Ovary (tissue), 7 donors: ENCODE measurements at regions not wholly inside any gene's neighbourhood (a gene's known extent, or its start where the extent isn't known, plus 50 kb on each side); places are given as distances from the start of the nearest gene placed in this dataset.

Experiments used
- DNase-seq, 5 donors: peaks; one replicate each; pipeline ENCODE4 v3.0.0-alpha.2; 2019 to 2020
- H3K27ac ChIP-seq, 2 donors: fragments of 200-600 bp; one replicate each; pipeline versions ENCODE4 v1.5.1 to v1.8.0; 2019 to 2022
- H3K27me3 ChIP-seq: fragments of 200-600 bp; one replicate; pipeline ENCODE4 v1.8.0; 2022
- H3K36me3 ChIP-seq: fragments of 200-600 bp; sonication (generic); one replicate; pipeline ENCODE4 v1.5.1; 2019
- H3K4me1 ChIP-seq: one replicate; pipeline ENCODE4 v1.8.1; 2013; ENCODE audit warnings: mild to moderate bottlenecking, moderate library complexity; ENCODE audit not compliant: insufficient read depth
- H3K4me3 ChIP-seq: fragments of 200-600 bp; sonication (generic); one replicate; pipeline ENCODE4 v1.5.1; 2017
- H3K9me3 ChIP-seq, 2 donors: fragments of 200-600 bp in 1 of 2; sonication (generic) in 1 of 2; one replicate each; pipeline versions ENCODE4 v1.5.1 to v1.8.1; 2013 to 2019; ENCODE audit warnings: mild to moderate bottlenecking in 1 of 2, moderate library complexity in 1 of 2
- EP300 ChIP-seq: sonication (generic); formaldehyde crosslinking; IDR thresholded peaks from one replicate; pipeline ENCODE4 v1.6.1; 2017; ENCODE audit warnings: antibody characterized with exemption
- POLR2A ChIP-seq: fragments of 450-650 bp; IDR thresholded peaks from one replicate; pipeline ENCODE4 v1.6.1; 2017; ENCODE audit warnings: antibody characterized with exemption, mild to moderate bottlenecking, moderate library complexity
- WGBS, 3 donors: extraction: QIAGEN DNeasy Blood & Tissue Kit in 1 of 3; methylation state at CpG; one replicate each; pipeline versions ENCODE4 v1.1.5 to v1.1.7; 2013 to 2017; 5-methylcytosine and 5-hydroxymethylcytosine counted together
- intact Hi-C, 4 donors: fragments of 100-400 bp; cut with DNase I; formaldehyde crosslinking; loops; one replicate each; pipeline versions ENCODE4 v1.11.0 to v1.15.1; 2022 to 2023
- TF ChIP-seq, protein P1 (sequence below), 3 donors: fragments of 450-650 bp in 2 of 3; fragments of 200-600 bp in 1 of 3; IDR thresholded peaks; one replicate each; pipeline versions ENCODE4 v1.5.1 to v1.8.0; 2016 to 2022; ENCODE audit warnings: antibody characterized with exemption in 3 of 3, mild to moderate bottlenecking in 1 of 3
- donor health status: DM: no; HTN: no; CAD: no; lungs with moderate emphysema.
- donor health status: DM: no; HTN: no; CAD: no.
- donor health status: Bipolar disorder and iron deficiency.
- donor health status: DM: no; HTN: no; CAD: no.
- donor health status: DM: yes; HTN: yes; CAD: no.

GRCh38 chr16:74020095-74020670, 276.4 kb upstream of the PSMD7 start:
- H3K9me3 ChIP-seq: no peaks in the 10 kb centered on the region
- WGBS, 3 donors: 71 to 78% (median 73%) methylated on average over 4 of the region's 4 CpGs
- H3K36me3 ChIP-seq: no peaks in the 10 kb centered on the region
- no peaks in the 10 kb centered on the region for H3K27me3 ChIP-seq
- no peak overlapping the region for H3K4me3 ChIP-seq
- DNase-seq: no peak
- no peak overlapping the region for H3K27ac ChIP-seq
- intact Hi-C loops: no loop called here
- no peak for TF ChIP-seq EP300
- TF ChIP-seq POLR2A: no peak
- TF ChIP-seq, protein P1, sequence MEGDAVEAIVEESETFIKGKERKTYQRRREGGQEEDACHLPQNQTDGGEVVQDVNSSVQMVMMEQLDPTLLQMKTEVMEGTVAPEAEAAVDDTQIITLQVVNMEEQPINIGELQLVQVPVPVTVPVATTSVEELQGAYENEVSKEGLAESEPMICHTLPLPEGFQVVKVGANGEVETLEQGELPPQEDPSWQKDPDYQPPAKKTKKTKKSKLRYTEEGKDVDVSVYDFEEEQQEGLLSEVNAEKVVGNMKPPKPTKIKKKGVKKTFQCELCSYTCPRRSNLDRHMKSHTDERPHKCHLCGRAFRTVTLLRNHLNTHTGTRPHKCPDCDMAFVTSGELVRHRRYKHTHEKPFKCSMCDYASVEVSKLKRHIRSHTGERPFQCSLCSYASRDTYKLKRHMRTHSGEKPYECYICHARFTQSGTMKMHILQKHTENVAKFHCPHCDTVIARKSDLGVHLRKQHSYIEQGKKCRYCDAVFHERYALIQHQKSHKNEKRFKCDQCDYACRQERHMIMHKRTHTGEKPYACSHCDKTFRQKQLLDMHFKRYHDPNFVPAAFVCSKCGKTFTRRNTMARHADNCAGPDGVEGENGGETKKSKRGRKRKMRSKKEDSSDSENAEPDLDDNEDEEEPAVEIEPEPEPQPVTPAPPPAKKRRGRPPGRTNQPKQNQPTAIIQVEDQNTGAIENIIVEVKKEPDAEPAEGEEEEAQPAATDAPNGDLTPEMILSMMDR (IDR thresholded peaks at IDR 0.05): no peak
- no peaks in the 10 kb centered on the region for H3K4me1 ChIP-seq

- Histone ChIP-seq H3K9me3 (no peaks in the 10 kb centered on the region), H3K4me1 (no peaks in the 10 kb centered on the region), H3K4me3 (no peak overlapping the region), H3K27ac (no peak overlapping the region), H3K36me3 (no peaks in the 10 kb centered on the region), H3K27me3 (no peaks in the 10 kb centered on the region)
- 45 to 54% (median 48%) methylated on average over 3 of the region's 3 CpGs for WGBS, 3 donors
- TF ChIP-seq EP300: no peak
- no peak for TF ChIP-seq POLR2A
- TF ChIP-seq, protein P1 (IDR thresholded peaks at IDR 0.05): no peak
- intact Hi-C loops: no loop called here
- DNase-seq: no peak
Observed at GRCh38 chr16:74019612-74020011, 277.0 kb upstream of the PSMD7 start.

GRCh38 chr16:74015953-74016352, 280.7 kb upstream of the PSMD7 start:
- Histone ChIP-seq H3K27ac (no peak overlapping the region), H3K36me3 (no peaks in the 10 kb centered on the region), H3K4me3 (no peak overlapping the region), H3K27me3 (no peaks in the 10 kb centered on the region), H3K9me3 (no peaks in the 10 kb centered on the region), H3K4me1 (no peaks in the 10 kb centered on the region)
- TF ChIP-seq POLR2A: no peak
- TF ChIP-seq, protein P1 (IDR thresholded peaks at IDR 0.05): no peak
- TF ChIP-seq EP300: no peak
- no peak for DNase-seq
- intact Hi-C loops: no loop called here

DNA sequence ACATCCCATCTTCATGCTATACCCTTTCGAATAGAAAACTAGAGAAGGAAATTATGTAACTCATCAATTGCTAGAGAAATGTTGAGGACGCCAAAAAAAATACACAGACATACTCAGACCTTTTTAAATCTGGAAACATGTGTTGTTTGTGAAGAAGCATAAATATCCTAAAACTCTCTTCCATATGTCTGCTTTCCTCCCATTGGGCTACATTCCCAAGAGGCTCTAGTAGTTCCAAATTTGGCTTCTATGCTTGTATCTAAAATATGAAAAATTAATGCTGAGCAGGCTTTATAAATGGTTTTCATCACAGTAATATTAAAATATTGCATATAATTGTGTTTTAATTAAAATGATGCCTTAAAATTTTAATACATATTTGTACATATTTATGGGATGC, 297.9 kb upstream of the PSMD7 start:
- Histone ChIP-seq H3K27ac (no peak overlapping the region), H3K27me3 (no peaks in the 10 kb centered on the region), H3K36me3 (no peaks in the 10 kb centered on the region), H3K9me3 (no peaks in the 10 kb centered on the region), H3K4me3 (no peak overlapping the region), H3K4me1 (no peaks in the 10 kb centered on the region)
- intact Hi-C loops: no loop called here
- TF ChIP-seq EP300 (no peak), POLR2A (no peak)
- TF ChIP-seq, protein P1 (IDR thresholded peaks at IDR 0.05): no peak
- 14 to 45% (median 34%) methylated on average over 2 of the region's 2 CpGs for WGBS, 3 donors
- DNase-seq: no peak
